PC-9 (cell line): ENCODE measurements at regions not wholly inside any gene's neighbourhood (a gene's known extent, or its start where the extent isn't known, plus 50 kb on each side); places are given as distances from the start of the nearest gene placed in this dataset.

Source experiments
- EZH2 ChIP-seq: fragments of 200-600 bp; sonication (generic); IDR thresholded peaks from 2 replicates; pipeline ENCODE4 v1.8.0; 2017; ENCODE audit warnings: antibody characterized with exemption, low read depth
- TF ChIP-seq, protein P1 (sequence below): fragments of 200-600 bp; sonication (generic); conservative IDR thresholded peaks from 2 replicates; pipeline ENCODE4 v1.6.1; 2017; ENCODE audit warnings: mixed run types, antibody characterized with exemption, mild to moderate bottlenecking, moderate library complexity

GRCh38 chr11:101816613-101817012, 98.2 kb upstream of the CEP126 start:
- TF ChIP-seq, protein P1, sequence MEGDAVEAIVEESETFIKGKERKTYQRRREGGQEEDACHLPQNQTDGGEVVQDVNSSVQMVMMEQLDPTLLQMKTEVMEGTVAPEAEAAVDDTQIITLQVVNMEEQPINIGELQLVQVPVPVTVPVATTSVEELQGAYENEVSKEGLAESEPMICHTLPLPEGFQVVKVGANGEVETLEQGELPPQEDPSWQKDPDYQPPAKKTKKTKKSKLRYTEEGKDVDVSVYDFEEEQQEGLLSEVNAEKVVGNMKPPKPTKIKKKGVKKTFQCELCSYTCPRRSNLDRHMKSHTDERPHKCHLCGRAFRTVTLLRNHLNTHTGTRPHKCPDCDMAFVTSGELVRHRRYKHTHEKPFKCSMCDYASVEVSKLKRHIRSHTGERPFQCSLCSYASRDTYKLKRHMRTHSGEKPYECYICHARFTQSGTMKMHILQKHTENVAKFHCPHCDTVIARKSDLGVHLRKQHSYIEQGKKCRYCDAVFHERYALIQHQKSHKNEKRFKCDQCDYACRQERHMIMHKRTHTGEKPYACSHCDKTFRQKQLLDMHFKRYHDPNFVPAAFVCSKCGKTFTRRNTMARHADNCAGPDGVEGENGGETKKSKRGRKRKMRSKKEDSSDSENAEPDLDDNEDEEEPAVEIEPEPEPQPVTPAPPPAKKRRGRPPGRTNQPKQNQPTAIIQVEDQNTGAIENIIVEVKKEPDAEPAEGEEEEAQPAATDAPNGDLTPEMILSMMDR = no peak
- no peak for TF ChIP-seq EZH2
